ENCODE measurements at regions not wholly inside any gene's neighbourhood (a gene's known extent, or its start where the extent isn't known, plus 50 kb on each side); places are given as distances from the start of the nearest gene placed in this dataset.

GRCh38 chr2:19682493-19682892 lies 219.3 kb downstream of the TTC32 start:
- DNase-seq (ENCODE audit: insufficient read length, low spot score) (no peak), FAIRE-seq (no peak)
- no peak for TF ChIP-seq CTCF (IDR thresholded peaks at IDR 0.05; ENCODE audit: insufficient read depth, missing control alignments)

- DNase-seq (ENCODE audit: insufficient read length, low spot score), result no peak
- no peak for FAIRE-seq
- no peak for TF ChIP-seq CTCF (IDR thresholded peaks at IDR 0.05; ENCODE audit: insufficient read depth, missing control alignments)
Observed at GRCh38 chr2:19677825-19678518, 223.8 kb downstream of the TTC32 start.

- FAIRE-seq (no peak), DNase-seq (ENCODE audit: insufficient read length, low spot score) (no peak)
Observed at GRCh38 chr2:19677215-19677777, 224.5 kb downstream of the TTC32 start.

GRCh38 chr2:19676770-19677169 lies 225.0 kb downstream of the TTC32 start:
- TF ChIP-seq CTCF (IDR thresholded peaks at IDR 0.05; ENCODE audit: insufficient read depth, missing control alignments), result no peak
- DNase-seq (ENCODE audit: insufficient read length, low spot score), result no peak
- FAIRE-seq, result no peak

More at GRCh38 chr2:19677215-19677777, 224.5 kb downstream of the TTC32 start:
- no peak for TF ChIP-seq CTCF (IDR thresholded peaks at IDR 0.05; ENCODE audit: insufficient read depth, missing control alignments)

GRCh38 chr2:19675856-19676460 lies 225.8 kb downstream of the TTC32 start:
- DNase-seq (ENCODE audit: insufficient read length, low spot score) (no peak), FAIRE-seq (no peak)
- TF ChIP-seq CTCF (IDR thresholded peaks at IDR 0.05; ENCODE audit: insufficient read depth, missing control alignments), result no peak

- no peak for TF ChIP-seq CTCF (IDR thresholded peaks at IDR 0.05; ENCODE audit: insufficient read depth, missing control alignments)
- FAIRE-seq (no peak), DNase-seq (ENCODE audit: insufficient read length, low spot score) (no peak)
Observed at GRCh38 chr2:19675003-19675629, 226.7 kb downstream of the TTC32 start.
